K562 (cell line): ENCODE measurements at regions not wholly inside any gene's neighbourhood (a gene's known extent, or its start where the extent isn't known, plus 50 kb on each side); places are given as distances from the start of the nearest gene placed in this dataset.

Experiments
- MEF2A ChIP-seq: IDR thresholded peaks from 2 replicates; pipeline ENCODE4 v1.6.1; 2011; ENCODE audit warnings: low read depth, mild to moderate bottlenecking, low read length, moderate library complexity; ENCODE audit not compliant: control insufficient read depth
- PRPF4 ChIP-seq: fragments of 200-400 bp; formaldehyde crosslinking; IDR thresholded peaks from one replicate; pipeline ENCODE4 v1.6.1; 2017; ENCODE audit warnings: low read length, low read depth, mild to moderate bottlenecking; ENCODE audit not compliant: insufficient read depth, poor library complexity, severe bottlenecking
- RAD21 ChIP-seq, 2 experiments: fragments of 250-450 bp in 1 of 2; fragments of 450-650 bp in 1 of 2; sonication (Bioruptor Pico) in 1 of 2; formaldehyde crosslinking in 1 of 2; IDR thresholded peaks in 1 of 2; conservative IDR thresholded peaks in 1 of 2; 2 replicates each; pipeline versions ENCODE4 v1.4.0 to v1.8.0; 2020 to 2022; ENCODE audit warnings: mild to moderate bottlenecking in 2 of 2, moderate library complexity in 1 of 2
- SIN3A ChIP-seq, 2 experiments: fragments of 150-350 bp in 1 of 2; IDR thresholded peaks; 2 replicates each; pipeline ENCODE4 v1.6.1; 2011 to 2016; ENCODE audit warnings: borderline replicate concordance in 2 of 2, low read depth in 2 of 2, low read length in 2 of 2, mild to moderate bottlenecking in 2 of 2, moderate library complexity in 2 of 2; ENCODE audit not compliant: control insufficient read depth in 1 of 2
- ZNF311 ChIP-seq: fragments of 250-450 bp; sonication (Bioruptor Pico); IDR thresholded peaks from 2 replicates; pipeline ENCODE4 v1.4.0; 2020; ENCODE audit warnings: mild to moderate bottlenecking, moderate library complexity
- TF ChIP-seq, protein P1 (sequence below): sonication (generic); formaldehyde crosslinking; IDR thresholded peaks from 2 replicates; pipeline ENCODE4 v1.8.0; 2023; ENCODE audit warnings: missing genetic modification reagents, mild to moderate bottlenecking, borderline replicate concordance
- TF ChIP-seq, protein P2 (sequence below), 3 experiments: IDR thresholded peaks in 2 of 3; conservative IDR thresholded peaks in 1 of 3; 2 replicates each; pipeline ENCODE4 v1.5.1; 2011 to 2012; ENCODE audit warnings: low read length in 3 of 3, mild to moderate bottlenecking in 3 of 3, control low read depth in 2 of 3, improper control_type of control experiment in 1 of 3, inconsistent platforms in 1 of 3, low read depth in 1 of 3, mixed read lengths in 1 of 3, moderate library complexity in 1 of 3; ENCODE audit not compliant: insufficient read depth in 2 of 3
- TF ChIP-seq, protein P3 (sequence below): sonication (generic); formaldehyde crosslinking; IDR thresholded peaks from 2 replicates; pipeline ENCODE4 v1.8.1; 2023; ENCODE audit warnings: mild to moderate bottlenecking, missing genetic modification reagents

DNA sequence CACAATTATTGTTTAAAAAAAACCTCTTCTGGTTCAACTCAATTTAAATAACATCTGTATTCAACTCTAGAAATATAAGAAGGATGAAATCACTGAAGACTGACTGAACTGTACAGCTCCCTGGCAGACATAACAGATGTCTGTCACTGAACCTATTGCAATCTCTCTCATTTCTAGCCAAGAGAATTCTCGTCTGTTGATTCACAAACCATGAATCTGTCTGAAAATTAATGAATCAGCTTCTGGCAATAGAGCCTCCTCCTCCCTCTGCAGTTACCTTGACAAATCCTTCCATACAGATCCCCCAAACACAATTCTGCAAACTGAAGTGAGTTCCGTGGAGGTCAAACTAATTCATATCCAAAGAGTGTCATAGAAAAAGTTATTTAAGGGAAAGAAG is 561.4 kb downstream of the PYDC2 start:
- TF ChIP-seq MEF2A, result no peak
- TF ChIP-seq ZNF311, result no peak
- no peak for TF ChIP-seq SIN3A (IDR thresholded peaks at IDR 0.05; ENCODE audit: borderline replicate concordance in 2 of 2, control insufficient read depth in 1 of 2, low read depth in 2 of 2, low read length in 2 of 2)
- TF ChIP-seq, protein P1, sequence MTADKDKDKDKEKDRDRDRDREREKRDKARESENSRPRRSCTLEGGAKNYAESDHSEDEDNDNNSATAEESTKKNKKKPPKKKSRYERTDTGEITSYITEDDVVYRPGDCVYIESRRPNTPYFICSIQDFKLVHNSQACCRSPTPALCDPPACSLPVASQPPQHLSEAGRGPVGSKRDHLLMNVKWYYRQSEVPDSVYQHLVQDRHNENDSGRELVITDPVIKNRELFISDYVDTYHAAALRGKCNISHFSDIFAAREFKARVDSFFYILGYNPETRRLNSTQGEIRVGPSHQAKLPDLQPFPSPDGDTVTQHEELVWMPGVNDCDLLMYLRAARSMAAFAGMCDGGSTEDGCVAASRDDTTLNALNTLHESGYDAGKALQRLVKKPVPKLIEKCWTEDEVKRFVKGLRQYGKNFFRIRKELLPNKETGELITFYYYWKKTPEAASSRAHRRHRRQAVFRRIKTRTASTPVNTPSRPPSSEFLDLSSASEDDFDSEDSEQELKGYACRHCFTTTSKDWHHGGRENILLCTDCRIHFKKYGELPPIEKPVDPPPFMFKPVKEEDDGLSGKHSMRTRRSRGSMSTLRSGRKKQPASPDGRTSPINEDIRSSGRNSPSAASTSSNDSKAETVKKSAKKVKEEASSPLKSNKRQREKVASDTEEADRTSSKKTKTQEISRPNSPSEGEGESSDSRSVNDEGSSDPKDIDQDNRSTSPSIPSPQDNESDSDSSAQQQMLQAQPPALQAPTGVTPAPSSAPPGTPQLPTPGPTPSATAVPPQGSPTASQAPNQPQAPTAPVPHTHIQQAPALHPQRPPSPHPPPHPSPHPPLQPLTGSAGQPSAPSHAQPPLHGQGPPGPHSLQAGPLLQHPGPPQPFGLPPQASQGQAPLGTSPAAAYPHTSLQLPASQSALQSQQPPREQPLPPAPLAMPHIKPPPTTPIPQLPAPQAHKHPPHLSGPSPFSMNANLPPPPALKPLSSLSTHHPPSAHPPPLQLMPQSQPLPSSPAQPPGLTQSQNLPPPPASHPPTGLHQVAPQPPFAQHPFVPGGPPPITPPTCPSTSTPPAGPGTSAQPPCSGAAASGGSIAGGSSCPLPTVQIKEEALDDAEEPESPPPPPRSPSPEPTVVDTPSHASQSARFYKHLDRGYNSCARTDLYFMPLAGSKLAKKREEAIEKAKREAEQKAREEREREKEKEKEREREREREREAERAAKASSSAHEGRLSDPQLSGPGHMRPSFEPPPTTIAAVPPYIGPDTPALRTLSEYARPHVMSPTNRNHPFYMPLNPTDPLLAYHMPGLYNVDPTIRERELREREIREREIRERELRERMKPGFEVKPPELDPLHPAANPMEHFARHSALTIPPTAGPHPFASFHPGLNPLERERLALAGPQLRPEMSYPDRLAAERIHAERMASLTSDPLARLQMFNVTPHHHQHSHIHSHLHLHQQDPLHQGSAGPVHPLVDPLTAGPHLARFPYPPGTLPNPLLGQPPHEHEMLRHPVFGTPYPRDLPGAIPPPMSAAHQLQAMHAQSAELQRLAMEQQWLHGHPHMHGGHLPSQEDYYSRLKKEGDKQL (CRISPR knock-in tag), result no peak
- TF ChIP-seq, protein P2, sequence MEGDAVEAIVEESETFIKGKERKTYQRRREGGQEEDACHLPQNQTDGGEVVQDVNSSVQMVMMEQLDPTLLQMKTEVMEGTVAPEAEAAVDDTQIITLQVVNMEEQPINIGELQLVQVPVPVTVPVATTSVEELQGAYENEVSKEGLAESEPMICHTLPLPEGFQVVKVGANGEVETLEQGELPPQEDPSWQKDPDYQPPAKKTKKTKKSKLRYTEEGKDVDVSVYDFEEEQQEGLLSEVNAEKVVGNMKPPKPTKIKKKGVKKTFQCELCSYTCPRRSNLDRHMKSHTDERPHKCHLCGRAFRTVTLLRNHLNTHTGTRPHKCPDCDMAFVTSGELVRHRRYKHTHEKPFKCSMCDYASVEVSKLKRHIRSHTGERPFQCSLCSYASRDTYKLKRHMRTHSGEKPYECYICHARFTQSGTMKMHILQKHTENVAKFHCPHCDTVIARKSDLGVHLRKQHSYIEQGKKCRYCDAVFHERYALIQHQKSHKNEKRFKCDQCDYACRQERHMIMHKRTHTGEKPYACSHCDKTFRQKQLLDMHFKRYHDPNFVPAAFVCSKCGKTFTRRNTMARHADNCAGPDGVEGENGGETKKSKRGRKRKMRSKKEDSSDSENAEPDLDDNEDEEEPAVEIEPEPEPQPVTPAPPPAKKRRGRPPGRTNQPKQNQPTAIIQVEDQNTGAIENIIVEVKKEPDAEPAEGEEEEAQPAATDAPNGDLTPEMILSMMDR (IDR thresholded peaks at IDR 0.05 in 2 of 3, conservative IDR thresholded peaks at IDR 0.05 in 1 of 3; ENCODE audit: insufficient read depth in 2 of 3, low read depth in 1 of 3, low read length in 3 of 3), result no peak
- no peak for TF ChIP-seq RAD21 (CRISPR knock-in tag; conservative IDR thresholded peaks at IDR 0.05 in 1 of 2, IDR thresholded peaks at IDR 0.05 in 1 of 2)
- no peak for TF ChIP-seq PRPF4
- TF ChIP-seq, protein P3, sequence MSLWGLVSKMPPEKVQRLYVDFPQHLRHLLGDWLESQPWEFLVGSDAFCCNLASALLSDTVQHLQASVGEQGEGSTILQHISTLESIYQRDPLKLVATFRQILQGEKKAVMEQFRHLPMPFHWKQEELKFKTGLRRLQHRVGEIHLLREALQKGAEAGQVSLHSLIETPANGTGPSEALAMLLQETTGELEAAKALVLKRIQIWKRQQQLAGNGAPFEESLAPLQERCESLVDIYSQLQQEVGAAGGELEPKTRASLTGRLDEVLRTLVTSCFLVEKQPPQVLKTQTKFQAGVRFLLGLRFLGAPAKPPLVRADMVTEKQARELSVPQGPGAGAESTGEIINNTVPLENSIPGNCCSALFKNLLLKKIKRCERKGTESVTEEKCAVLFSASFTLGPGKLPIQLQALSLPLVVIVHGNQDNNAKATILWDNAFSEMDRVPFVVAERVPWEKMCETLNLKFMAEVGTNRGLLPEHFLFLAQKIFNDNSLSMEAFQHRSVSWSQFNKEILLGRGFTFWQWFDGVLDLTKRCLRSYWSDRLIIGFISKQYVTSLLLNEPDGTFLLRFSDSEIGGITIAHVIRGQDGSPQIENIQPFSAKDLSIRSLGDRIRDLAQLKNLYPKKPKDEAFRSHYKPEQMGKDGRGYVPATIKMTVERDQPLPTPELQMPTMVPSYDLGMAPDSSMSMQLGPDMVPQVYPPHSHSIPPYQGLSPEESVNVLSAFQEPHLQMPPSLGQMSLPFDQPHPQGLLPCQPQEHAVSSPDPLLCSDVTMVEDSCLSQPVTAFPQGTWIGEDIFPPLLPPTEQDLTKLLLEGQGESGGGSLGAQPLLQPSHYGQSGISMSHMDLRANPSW, result no peak
